Activated CD4-positive, alpha-beta T cell treated with anti-CD3 and anti-CD28 coated beads, Interleukin-2, amount 10 ng/mL, durations not matched to agents 24 days and 14 days (primary cell): ENCODE measurements at regions not wholly inside any gene's neighbourhood (a gene's known extent, or its start where the extent isn't known, plus 50 kb on each side); places are given as distances from the start of the nearest gene placed in this dataset.

Experiments used
- DNase-seq: peaks from one replicate; pipeline ENCODE4 v3.0.0; 2022
- H3K27ac Mint-ChIP-seq: one replicate; pipeline ENCODE4 v1.8.0; 2022; ENCODE audit warnings: mild to moderate bottlenecking, mixed read lengths
- H3K27me3 Mint-ChIP-seq: one replicate; pipeline ENCODE4 v1.8.0; 2022; ENCODE audit warnings: mixed read lengths
- H3K36me3 Mint-ChIP-seq: one replicate; pipeline ENCODE4 v1.8.0; 2022; ENCODE audit warnings: low read depth, mild to moderate bottlenecking, mixed read lengths
- H3K4me1 Mint-ChIP-seq: one replicate; pipeline ENCODE4 v1.8.0; 2021; ENCODE audit warnings: mixed read lengths
- H3K4me3 Mint-ChIP-seq: one replicate; pipeline ENCODE4 v1.8.0; 2022; ENCODE audit warnings: mild to moderate bottlenecking, moderate library complexity, mixed read lengths
- H3K9me3 Mint-ChIP-seq: one replicate; pipeline ENCODE4 v1.8.0; 2021; ENCODE audit warnings: mixed read lengths
- intact Hi-C: fragments of 100-400 bp; cut with micrococcal nuclease; formaldehyde crosslinking; loops from one replicate; pipeline ENCODE4 v1.15.1; 2023

DNA sequence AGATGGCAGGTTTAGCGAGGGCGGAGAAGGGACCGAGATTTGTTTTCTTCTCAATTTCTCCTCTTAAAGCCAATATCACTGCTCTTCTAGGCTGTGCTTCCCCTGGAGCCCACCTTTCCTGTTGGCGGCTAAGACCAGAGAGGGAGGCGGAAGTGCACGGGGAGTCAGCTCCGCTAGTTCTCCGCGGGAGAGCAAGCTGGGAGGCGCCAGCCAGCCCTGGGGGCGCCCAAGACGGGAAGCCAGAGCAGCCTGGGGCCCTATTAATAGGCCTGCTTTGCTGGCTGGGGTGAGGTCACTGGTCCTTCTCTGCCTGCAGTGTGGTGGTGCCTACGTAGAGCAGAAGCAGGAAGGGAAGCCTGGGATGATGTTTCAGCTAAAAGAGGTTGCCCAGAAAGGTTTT lies 61.6 kb downstream of the LSM5 start:
- no peak overlapping the region for H3K4me3 Mint-ChIP-seq
- no peaks in the 10 kb centered on the region for H3K4me1 Mint-ChIP-seq
- intact Hi-C loops = no loop called here
- no peaks in the 10 kb centered on the region for H3K36me3 Mint-ChIP-seq
- peaks cover 7% of the 10 kb centered on the region for H3K9me3 Mint-ChIP-seq
- DNase-seq = no peak
- H3K27ac Mint-ChIP-seq = no peak overlapping the region
- peaks cover 21% of the 10 kb centered on the region for H3K27me3 Mint-ChIP-seq

DNA sequence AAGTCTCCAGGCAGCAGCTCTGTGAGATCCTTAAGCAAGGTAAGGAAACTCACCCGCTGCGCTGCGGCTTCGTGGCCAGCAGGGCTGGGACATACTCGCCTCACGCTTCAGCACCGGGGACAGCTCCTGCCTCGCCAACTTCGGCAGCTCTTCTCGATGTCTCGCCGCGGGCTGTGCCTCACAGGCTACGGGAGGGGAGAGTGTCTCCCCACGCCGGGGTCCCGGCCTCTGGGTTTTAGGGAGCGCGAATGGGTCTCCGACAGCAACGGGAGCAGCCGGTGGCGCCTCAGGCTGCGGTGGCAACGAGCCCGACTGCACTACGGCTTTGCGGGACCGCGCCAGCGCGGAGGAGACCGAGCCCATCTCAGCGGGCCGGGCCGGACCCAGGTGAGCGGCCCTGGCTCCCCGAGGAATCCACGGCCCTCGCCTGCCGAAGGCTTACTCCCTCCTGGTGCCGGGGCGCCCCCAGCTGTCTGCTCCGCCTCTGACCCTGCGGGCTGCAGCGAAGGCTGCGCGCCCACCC lies 62.4 kb downstream of the LSM5 start:
- intact Hi-C loops = no loop called here
- Mint-ChIP-seq H3K4me3 (no peak overlapping the region), H3K4me1 (no peaks in the 10 kb centered on the region), H3K27ac (no peak overlapping the region), H3K27me3 (peaks cover 21% of the 10 kb centered on the region), H3K36me3 (no peaks in the 10 kb centered on the region), H3K9me3 (peaks cover 7% of the 10 kb centered on the region)
- peak; percentile 92 for DNase-seq

DNA sequence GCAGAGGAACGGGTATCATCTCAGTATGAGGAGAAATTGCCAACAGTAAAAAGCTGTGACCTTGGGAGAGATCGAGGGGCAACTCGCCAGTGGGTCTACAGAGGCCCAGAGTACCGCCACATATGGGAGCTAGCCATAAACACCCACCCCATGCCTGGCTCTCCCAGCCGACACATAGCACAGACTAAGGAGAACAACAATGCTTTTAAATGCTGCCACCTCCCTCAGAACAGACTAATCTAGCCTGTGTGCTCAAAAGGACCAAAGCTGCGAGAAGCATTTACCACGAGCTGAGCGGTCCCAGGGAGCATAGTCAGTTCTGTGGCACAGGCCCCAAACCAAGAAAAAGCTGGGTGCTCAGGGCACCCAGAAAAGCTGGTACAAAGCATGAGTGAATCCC lies 73.3 kb downstream of the LSM5 start:
- no peaks in the 10 kb centered on the region for H3K36me3 Mint-ChIP-seq
- DNase-seq = no peak
- H3K4me3 Mint-ChIP-seq = no peak overlapping the region
- no peaks in the 10 kb centered on the region for H3K4me1 Mint-ChIP-seq
- intact Hi-C loops = no loop called here
- H3K27ac Mint-ChIP-seq = no peak overlapping the region
- no peaks in the 10 kb centered on the region for H3K9me3 Mint-ChIP-seq
- no peaks in the 10 kb centered on the region for H3K27me3 Mint-ChIP-seq

DNA sequence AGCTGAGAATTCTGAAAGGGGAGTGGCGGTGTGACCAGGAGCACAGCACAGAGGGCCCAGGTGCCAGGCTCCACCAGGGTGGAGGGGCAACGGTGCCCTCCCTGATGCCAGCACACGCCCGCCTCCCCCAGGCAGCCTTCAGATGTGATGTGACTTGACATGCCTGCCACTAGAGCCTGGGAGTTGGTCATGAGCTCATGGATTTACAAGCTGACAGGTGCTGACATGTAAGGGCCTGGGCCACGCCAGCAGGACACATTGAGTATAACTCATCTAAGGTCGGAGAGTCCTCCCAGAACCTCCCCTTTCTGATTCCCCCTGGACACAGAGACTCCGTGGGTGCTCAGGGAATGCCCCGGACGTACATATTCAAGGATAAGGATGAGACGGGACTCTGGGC lies 74.2 kb downstream of the LSM5 start:
- H3K9me3 Mint-ChIP-seq = no peaks in the 10 kb centered on the region
- no peaks in the 10 kb centered on the region for H3K4me1 Mint-ChIP-seq
- H3K4me3 Mint-ChIP-seq = no peak overlapping the region
- DNase-seq = no peak
- H3K36me3 Mint-ChIP-seq = no peaks in the 10 kb centered on the region
- intact Hi-C loops = no loop called here
- no peak overlapping the region for H3K27ac Mint-ChIP-seq
- H3K27me3 Mint-ChIP-seq = no peaks in the 10 kb centered on the region

DNA sequence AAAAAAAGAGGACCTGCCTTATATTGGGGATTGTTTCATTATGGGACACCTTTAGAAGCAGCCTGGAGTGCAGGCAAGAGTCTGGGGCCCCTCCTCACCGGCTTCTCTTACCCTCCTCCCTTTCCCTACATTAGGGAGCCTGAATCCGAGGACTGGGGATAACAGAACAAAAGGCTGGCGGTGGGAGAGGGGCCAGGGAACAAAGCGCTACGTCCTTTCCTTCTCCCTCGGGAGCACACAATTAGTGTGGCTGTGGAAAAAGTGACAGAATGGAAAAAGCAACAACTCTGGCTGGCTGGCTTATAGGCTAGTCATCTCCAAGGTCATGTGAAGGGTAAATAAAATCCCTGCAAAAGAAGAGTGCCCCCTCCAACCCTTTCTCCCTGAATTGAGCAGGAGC lies 74.7 kb downstream of the LSM5 start:
- no peaks in the 10 kb centered on the region for H3K4me1 Mint-ChIP-seq
- H3K36me3 Mint-ChIP-seq = no peaks in the 10 kb centered on the region
- intact Hi-C loops = no loop called here
- DNase-seq = no peak
- no peaks in the 10 kb centered on the region for H3K9me3 Mint-ChIP-seq
- H3K27ac Mint-ChIP-seq = no peak overlapping the region
- no peak overlapping the region for H3K4me3 Mint-ChIP-seq
- H3K27me3 Mint-ChIP-seq = no peaks in the 10 kb centered on the region

DNA sequence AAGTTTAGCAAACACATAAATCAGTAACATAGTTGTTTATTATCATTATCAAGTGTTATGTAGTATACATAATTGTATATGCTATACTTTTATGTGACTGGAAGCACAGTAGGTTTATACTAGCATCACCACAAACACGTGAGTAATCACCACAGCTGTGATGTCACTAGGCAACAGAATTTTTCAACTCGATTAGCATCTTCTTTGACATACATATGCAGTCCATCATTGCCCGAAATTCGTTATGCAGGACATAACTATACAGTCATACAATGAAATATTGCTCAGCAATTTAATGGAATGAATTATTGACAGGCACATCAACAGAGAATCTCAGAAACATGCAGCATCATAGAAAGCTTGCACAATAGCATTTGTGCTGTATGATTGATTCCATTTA lies 77.7 kb downstream of the LSM5 start:
- Mint-ChIP-seq H3K27me3 (peaks cover 1% of the 10 kb centered on the region), H3K27ac (no peak overlapping the region), H3K9me3 (no peaks in the 10 kb centered on the region), H3K36me3 (no peaks in the 10 kb centered on the region), H3K4me3 (no peak overlapping the region), H3K4me1 (no peaks in the 10 kb centered on the region)
- intact Hi-C loops = no loop called here
- no peak for DNase-seq

DNA sequence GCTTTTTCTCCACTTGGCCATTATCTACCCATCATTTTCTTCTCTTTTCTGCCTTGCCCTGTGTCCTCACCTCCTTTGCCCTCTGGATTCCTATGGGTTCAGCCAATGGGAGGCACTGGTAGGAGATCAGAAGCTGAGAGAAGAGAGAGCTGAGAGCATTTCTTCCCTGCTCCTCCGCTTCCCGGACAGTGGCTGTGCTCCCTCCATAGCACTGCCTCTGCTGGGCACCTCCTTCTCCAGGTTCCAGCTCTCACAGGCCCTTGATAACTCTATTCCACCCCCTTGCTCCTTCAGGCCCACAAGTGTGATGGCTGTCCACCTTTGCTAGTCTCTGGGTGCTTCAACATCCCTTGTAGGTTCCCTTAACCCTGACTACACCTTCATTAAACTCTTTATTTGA lies 79.6 kb downstream of the LSM5 start:
- no peak for DNase-seq
- H3K9me3 Mint-ChIP-seq = no peaks in the 10 kb centered on the region
- intact Hi-C loops = no loop called here
- H3K4me1 Mint-ChIP-seq = no peaks in the 10 kb centered on the region
- no peaks in the 10 kb centered on the region for H3K36me3 Mint-ChIP-seq
- no peak overlapping the region for H3K27ac Mint-ChIP-seq
- H3K4me3 Mint-ChIP-seq = no peak overlapping the region
- H3K27me3 Mint-ChIP-seq = peaks cover 1% of the 10 kb centered on the region

DNA sequence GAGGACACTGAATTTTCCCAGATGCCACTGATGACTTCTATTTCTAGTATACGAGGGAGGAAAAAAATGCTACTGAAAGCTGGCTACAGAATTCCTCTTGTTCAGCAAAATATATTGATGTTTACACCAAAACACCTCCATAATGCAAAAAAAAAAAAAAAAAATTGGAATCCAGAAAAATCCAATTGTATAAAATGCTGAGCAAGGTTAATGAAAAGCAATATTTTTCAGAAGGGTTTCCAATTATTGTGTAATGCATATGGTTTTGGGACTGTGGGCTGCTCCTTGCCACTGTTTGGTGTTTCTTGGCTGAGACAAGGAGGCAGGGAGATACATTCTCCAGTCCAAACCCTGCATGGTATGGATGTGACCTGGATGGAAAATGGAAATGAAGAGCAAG lies 83.8 kb downstream of the LSM5 start:
- no peaks in the 10 kb centered on the region for H3K4me1 Mint-ChIP-seq
- H3K9me3 Mint-ChIP-seq = no peaks in the 10 kb centered on the region
- H3K36me3 Mint-ChIP-seq = no peaks in the 10 kb centered on the region
- no peak overlapping the region for H3K4me3 Mint-ChIP-seq
- no peak for DNase-seq
- no peak overlapping the region for H3K27ac Mint-ChIP-seq
- intact Hi-C loops = no loop called here
- H3K27me3 Mint-ChIP-seq = peaks cover 1% of the 10 kb centered on the region

DNA sequence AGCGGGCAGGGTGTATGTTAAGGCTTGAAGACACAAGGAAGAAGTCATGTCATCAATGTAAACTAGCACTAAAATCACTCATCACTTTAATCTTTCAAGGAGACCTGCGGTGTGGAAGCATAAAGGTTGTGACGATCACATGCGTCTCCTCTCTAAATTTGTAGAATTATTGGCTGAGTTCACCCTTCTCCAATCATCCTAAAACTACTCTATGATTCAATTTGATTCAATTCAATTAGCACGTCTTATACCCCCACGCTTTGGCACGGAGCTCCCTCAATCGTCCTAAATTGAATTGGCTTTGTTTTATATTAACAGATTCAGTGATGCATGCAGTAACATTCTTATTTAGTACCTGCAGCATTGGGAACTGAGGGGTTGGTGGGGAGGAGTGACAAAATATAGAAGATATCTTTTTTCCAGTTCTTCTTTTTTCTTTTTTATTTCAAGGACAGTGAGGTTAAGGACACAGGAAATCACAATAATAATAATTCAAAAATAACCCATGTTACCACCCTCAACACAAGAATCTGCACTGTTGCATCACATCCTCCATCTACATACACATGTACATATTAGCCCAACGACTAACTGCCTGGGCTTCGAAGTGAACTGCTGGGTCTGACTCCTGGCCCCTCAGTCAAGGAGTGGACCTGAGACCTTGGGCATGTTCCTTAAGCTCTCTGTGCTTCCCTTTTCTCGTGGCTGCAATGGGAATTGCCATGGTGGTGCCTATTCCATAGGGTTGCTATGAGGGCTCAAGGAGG lies 86.5 kb downstream of the LSM5 start:
- no peaks in the 10 kb centered on the region for H3K27me3 Mint-ChIP-seq

DNA sequence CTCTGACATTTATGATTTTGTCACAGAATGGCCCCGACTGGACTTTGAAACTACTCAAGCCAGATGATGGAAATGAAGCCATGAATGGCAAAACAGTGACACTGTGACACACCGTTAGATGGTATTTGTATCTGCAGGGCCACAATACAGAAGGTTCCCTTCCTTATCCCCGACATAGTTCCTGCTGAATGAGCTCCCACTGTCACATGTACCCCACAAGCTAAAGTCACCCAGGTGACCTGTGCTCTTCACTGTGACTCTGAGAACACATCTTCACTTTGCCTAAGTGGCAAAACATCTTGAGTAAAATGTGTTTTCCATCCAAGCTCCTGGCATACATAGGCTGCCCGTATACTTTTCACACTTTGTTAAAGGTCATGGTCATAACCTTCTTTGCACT lies 89.5 kb downstream of the LSM5 start:
- intact Hi-C loops = no loop called here
- no peaks in the 10 kb centered on the region for H3K27me3 Mint-ChIP-seq
- H3K4me1 Mint-ChIP-seq = no peaks in the 10 kb centered on the region
- DNase-seq = no peak
- H3K4me3 Mint-ChIP-seq = no peak overlapping the region
- H3K36me3 Mint-ChIP-seq = no peaks in the 10 kb centered on the region
- H3K27ac Mint-ChIP-seq = no peak overlapping the region
- no peaks in the 10 kb centered on the region for H3K9me3 Mint-ChIP-seq

More for the DNA sequence above, 86.5 kb downstream of the LSM5 start:
- no peak for DNase-seq
- Mint-ChIP-seq H3K9me3 (no peaks in the 10 kb centered on the region), H3K4me3 (no peak overlapping the region), H3K27ac (no peak overlapping the region), H3K36me3 (no peaks in the 10 kb centered on the region), H3K4me1 (no peaks in the 10 kb centered on the region)
- intact Hi-C loops = no loop called here

DNA sequence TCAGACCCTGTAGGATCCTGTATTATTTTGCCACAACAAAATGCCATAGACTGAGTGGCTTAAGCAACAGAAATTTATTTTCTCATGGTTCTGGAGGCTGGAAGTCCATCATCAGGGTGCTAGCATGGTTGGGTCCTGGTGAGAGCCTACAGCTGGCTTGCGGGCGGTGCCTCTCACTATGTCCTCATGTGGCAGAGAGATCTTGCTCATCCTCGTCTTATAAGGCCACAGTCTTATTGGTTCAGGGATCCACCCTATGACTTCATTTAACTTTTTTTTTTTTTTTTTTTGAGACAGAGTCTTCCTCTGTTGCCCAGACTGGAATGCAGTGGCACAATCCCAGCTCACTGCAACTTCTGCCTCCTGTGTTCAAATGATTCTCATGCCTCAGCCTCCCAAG lies 90.9 kb downstream of the LSM5 start:
- intact Hi-C loops = no loop called here
- H3K27me3 Mint-ChIP-seq = no peaks in the 10 kb centered on the region
- no peak for DNase-seq
- H3K4me3 Mint-ChIP-seq = no peak overlapping the region
- no peak overlapping the region for H3K27ac Mint-ChIP-seq
- H3K4me1 Mint-ChIP-seq = no peaks in the 10 kb centered on the region
- no peaks in the 10 kb centered on the region for H3K9me3 Mint-ChIP-seq
- no peaks in the 10 kb centered on the region for H3K36me3 Mint-ChIP-seq

DNA sequence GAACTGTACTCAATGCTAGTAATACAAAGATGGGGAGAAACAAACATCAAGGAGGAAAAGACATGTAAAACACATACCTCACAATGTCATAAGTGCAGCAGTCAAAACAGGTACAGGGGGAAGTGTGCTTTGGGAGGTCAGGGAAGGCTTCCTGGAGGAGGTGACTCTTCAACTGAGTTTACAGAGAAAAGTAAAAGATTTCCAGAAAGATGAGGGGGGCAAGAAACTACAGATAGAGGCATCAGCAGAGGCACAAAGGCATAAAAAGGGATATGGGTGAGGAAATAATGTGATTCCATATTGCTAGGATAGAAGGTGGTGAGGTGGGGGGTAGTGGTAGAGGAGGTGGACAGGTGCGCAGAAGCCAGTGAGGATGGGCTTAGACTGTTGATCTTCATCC lies 95.0 kb downstream of the LSM5 start:
- intact Hi-C loops = no loop called here
- Mint-ChIP-seq H3K27me3 (no peaks in the 10 kb centered on the region), H3K27ac (no peak overlapping the region), H3K4me3 (no peak overlapping the region), H3K36me3 (no peaks in the 10 kb centered on the region), H3K9me3 (no peaks in the 10 kb centered on the region), H3K4me1 (no peaks in the 10 kb centered on the region)
- no peak for DNase-seq

DNA sequence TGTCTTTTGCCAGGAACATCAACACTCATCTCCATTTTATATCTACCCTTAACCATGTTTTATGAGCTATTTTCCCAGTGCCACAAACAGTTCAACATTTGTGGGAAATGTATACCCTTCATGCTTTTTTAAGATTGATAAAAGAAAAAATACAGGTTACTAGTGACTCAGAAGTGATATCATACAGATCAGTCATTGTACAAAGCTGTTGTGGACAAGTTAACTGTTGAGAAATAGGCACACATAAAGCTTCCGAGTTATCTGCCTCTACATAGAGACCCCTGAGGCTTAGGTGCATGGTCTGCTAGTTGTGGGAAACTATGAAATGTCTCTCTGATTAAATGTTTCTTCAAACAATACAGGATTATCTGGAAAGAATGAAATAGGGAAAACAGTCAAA lies 96.3 kb downstream of the LSM5 start:
- Mint-ChIP-seq H3K36me3 (no peaks in the 10 kb centered on the region), H3K9me3 (no peaks in the 10 kb centered on the region)
- no peak for DNase-seq

DNA sequence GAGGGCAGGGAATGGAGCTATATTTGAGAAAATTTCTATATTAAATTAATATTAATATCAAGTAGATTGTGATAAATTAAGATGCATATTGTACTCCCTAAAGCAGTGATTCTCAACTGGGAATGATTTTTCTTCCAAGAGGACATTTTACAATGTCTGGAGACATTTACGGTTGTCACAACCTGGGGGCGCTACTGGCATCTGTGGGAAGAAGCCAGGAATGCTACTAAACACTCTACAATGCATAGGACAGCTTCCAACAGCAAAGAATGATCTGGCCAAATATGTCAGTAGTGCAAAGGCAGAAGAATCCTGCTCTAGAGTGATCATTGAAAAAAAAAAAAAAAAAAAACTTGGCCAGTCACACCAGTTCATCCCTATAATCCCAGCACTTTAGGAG lies 100.0 kb downstream of the LSM5 start:
- Mint-ChIP-seq H3K27me3 (no peaks in the 10 kb centered on the region), H3K9me3 (no peaks in the 10 kb centered on the region), H3K4me3 (no peak overlapping the region), H3K4me1 (no peaks in the 10 kb centered on the region), H3K36me3 (no peaks in the 10 kb centered on the region), H3K27ac (no peak overlapping the region)
- intact Hi-C loops = no loop called here
- DNase-seq = no peak

More for the DNA sequence above, 96.3 kb downstream of the LSM5 start:
- H3K27me3 Mint-ChIP-seq = no peaks in the 10 kb centered on the region
- H3K4me3 Mint-ChIP-seq = no peak overlapping the region
- intact Hi-C loops = no loop called here
- no peaks in the 10 kb centered on the region for H3K4me1 Mint-ChIP-seq
- no peak overlapping the region for H3K27ac Mint-ChIP-seq

DNA sequence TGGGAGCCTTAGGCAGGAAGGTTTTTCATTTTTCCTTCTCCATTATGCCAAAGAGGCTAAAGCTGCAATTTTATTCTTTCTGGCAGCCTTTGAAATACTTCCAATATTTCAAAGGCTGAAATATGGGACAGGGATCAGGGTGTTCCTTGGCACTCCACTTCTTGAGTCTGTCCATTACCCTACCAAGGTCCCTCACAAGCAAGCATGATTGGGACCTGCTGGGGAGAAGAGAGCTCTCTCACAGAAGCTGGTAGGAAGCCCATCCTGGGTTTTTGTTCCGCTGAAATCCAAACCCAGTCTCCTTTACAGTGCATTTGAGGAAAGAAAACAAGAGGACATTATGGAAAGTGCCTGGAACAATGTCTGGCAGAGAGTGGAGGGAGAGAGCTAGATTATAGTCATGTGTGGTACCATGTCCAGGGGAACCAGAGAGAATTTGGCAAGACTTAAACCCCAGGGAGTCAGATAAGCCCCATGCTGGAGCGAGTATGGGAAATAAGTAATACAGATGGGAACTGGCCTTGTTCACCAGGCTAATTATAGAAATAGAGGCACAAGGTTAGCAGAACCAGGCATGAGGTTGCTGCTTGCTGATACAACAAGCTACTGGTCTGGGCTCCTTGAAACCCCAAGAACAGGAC lies 104.7 kb downstream of the LSM5 start:
- Mint-ChIP-seq H3K4me1 (no peaks in the 10 kb centered on the region), H3K27ac (no peak overlapping the region), H3K9me3 (no peaks in the 10 kb centered on the region), H3K27me3 (peaks cover 3% of the 10 kb centered on the region), H3K36me3 (no peaks in the 10 kb centered on the region), H3K4me3 (no peak overlapping the region)
- intact Hi-C loops = no loop called here
- DNase-seq = no peak
